ENCODE measurements at regions not wholly inside any gene's neighbourhood (a gene's known extent, or its start where the extent isn't known, plus 50 kb on each side); places are given as distances from the start of the nearest gene placed in this dataset.
A peak's percentile ranks its signal among the peaks of the same experiment; 100 is the strongest.
"Not testable (repeated sequence)": the region's sequence is repeated elsewhere in the genome, so short reads cannot be mapped to it uniquely, and the experiment has no call there.

DNA sequence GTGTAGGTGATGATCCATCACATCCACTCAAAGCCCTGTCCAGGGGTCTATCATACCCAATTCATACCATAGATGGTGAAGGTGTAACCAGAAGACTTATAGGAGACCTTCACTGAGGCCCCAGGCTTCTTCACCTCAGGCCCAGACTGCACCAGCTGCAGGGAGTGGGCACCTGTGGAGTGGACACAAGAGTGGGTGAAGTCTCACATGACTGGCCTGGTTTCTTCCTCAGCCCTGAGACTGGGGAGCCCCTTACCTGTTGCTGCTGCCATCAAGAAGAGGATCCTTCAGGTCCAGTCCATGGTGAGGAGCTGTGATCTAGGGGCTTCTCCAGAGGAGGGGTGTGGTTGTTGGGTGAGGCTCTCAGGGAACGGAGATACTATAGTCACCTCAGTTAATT lies 851.0 kb downstream of the TMEM121 start:
- no peak overlapping the region for H3K4me3 Mint-ChIP-seq (ENCODE audit: unreplicated experiment)

DNA sequence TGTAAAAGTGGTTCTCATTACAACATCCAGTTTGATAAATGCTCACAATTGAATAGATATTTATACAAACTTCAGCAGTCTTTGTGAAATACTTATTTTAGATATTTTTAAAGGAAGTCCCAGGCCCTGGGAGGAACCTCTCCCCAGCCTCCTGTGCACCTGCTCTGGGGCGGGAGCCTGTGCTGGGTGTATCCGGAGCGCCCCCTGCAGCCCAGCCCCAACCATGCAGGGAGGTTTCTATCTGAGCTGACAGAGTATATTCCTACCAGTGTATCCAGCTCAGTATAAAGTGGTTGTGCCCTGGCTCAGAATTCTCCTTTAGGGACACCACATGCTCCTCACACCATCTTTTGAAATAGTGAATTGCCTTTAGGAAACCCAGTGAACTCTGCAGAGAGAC lies 851.8 kb downstream of the TMEM121 start:
- TF ChIP-seq, protein P1, sequence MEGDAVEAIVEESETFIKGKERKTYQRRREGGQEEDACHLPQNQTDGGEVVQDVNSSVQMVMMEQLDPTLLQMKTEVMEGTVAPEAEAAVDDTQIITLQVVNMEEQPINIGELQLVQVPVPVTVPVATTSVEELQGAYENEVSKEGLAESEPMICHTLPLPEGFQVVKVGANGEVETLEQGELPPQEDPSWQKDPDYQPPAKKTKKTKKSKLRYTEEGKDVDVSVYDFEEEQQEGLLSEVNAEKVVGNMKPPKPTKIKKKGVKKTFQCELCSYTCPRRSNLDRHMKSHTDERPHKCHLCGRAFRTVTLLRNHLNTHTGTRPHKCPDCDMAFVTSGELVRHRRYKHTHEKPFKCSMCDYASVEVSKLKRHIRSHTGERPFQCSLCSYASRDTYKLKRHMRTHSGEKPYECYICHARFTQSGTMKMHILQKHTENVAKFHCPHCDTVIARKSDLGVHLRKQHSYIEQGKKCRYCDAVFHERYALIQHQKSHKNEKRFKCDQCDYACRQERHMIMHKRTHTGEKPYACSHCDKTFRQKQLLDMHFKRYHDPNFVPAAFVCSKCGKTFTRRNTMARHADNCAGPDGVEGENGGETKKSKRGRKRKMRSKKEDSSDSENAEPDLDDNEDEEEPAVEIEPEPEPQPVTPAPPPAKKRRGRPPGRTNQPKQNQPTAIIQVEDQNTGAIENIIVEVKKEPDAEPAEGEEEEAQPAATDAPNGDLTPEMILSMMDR (IDR thresholded peaks at IDR 0.05) = no peak
- H3K4me3 Mint-ChIP-seq (ENCODE audit: unreplicated experiment) = no peak overlapping the region
- H3K9me3 Mint-ChIP-seq (ENCODE audit: unreplicated experiment) = peaks cover 48% of the 10 kb centered on the region
- peak; percentile 67 for DNase-seq (ENCODE audit: extremely low spot score, unreplicated experiment)
- H3K4me1 Mint-ChIP-seq (ENCODE audit: unreplicated experiment) = no peaks in the 10 kb centered on the region
- no peaks in the 10 kb centered on the region for H3K36me3 Mint-ChIP-seq (ENCODE audit: unreplicated experiment)
- no peaks in the 10 kb centered on the region for H3K27me3 Mint-ChIP-seq (ENCODE audit: unreplicated experiment)
- H3K27ac Mint-ChIP-seq (ENCODE audit: unreplicated experiment) = no peak overlapping the region

More for the DNA sequence above, 851.0 kb downstream of the TMEM121 start:
- TF ChIP-seq, protein P1 (IDR thresholded peaks at IDR 0.05) = no peak
- no peaks in the 10 kb centered on the region for H3K36me3 Mint-ChIP-seq (ENCODE audit: unreplicated experiment)
- H3K27me3 Mint-ChIP-seq (ENCODE audit: unreplicated experiment) = no peaks in the 10 kb centered on the region
- peak; percentile 63 for DNase-seq (ENCODE audit: extremely low spot score, unreplicated experiment)
- H3K4me1 Mint-ChIP-seq (ENCODE audit: unreplicated experiment) = no peaks in the 10 kb centered on the region
- peaks cover 49% of the 10 kb centered on the region for H3K9me3 Mint-ChIP-seq (ENCODE audit: unreplicated experiment)
- H3K27ac Mint-ChIP-seq (ENCODE audit: unreplicated experiment) = no peak overlapping the region

DNA sequence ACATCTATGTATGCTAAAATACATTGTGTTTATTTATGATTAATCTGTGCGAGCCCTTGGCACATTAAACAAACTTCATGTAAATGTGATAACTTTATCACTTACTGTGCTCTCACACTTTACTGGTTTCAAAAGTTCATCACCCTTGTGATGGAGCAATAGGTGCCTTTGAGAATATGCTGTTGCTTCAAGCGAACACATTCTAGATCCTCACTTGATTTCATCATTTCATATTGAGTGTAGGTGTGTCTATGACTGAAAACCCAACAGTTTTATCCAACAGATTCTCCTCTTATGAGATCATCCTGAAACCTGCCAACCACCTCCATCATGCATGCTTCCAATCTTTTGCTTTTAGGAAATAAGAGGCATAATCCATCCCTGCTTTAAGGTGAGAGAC lies 854.4 kb downstream of the TMEM121 start:
- peaks cover 53% of the 10 kb centered on the region for H3K9me3 Mint-ChIP-seq (ENCODE audit: unreplicated experiment)
- TF ChIP-seq, protein P1 (IDR thresholded peaks at IDR 0.05) = no peak
- no peaks in the 10 kb centered on the region for H3K27me3 Mint-ChIP-seq (ENCODE audit: unreplicated experiment)

DNA sequence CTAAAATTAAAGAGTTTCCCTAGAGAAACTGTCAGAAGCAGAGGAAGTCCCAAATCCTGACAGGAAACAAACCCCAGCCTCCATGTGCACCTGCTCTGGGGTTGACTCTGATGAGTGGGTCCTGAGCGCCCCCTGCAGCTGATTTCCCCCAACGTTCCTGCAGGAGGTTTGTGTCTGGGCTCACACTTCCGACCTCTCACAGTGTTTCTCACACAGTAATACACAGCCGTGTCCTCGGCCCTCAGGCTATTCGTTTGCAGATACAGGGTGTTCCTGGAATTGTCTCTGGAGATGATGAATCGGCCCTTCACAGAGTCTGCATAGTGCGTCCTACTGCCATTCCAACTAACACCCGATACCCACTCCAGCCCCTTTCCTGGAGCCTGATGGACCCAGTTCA lies 862.8 kb downstream of the TMEM121 start:
- peaks cover 68% of the 10 kb centered on the region for H3K9me3 Mint-ChIP-seq (ENCODE audit: unreplicated experiment)
- not testable (repeated sequence) for H3K36me3 Mint-ChIP-seq (ENCODE audit: unreplicated experiment); H3K4me3 Mint-ChIP-seq (ENCODE audit: unreplicated experiment); H3K27ac Mint-ChIP-seq (ENCODE audit: unreplicated experiment); H3K4me1 Mint-ChIP-seq (ENCODE audit: unreplicated experiment); H3K27me3 Mint-ChIP-seq (ENCODE audit: unreplicated experiment)
- DNase-seq (ENCODE audit: extremely low spot score, unreplicated experiment) = peak; percentile 54

More for the DNA sequence above, 854.4 kb downstream of the TMEM121 start:
- no peak overlapping the region for H3K4me3 Mint-ChIP-seq (ENCODE audit: unreplicated experiment)
- peak; percentile 7 for DNase-seq (ENCODE audit: extremely low spot score, unreplicated experiment)
- no peak overlapping the region for H3K27ac Mint-ChIP-seq (ENCODE audit: unreplicated experiment)
- H3K4me1 Mint-ChIP-seq (ENCODE audit: unreplicated experiment) = no peaks in the 10 kb centered on the region
- no peaks in the 10 kb centered on the region for H3K36me3 Mint-ChIP-seq (ENCODE audit: unreplicated experiment)

DNA sequence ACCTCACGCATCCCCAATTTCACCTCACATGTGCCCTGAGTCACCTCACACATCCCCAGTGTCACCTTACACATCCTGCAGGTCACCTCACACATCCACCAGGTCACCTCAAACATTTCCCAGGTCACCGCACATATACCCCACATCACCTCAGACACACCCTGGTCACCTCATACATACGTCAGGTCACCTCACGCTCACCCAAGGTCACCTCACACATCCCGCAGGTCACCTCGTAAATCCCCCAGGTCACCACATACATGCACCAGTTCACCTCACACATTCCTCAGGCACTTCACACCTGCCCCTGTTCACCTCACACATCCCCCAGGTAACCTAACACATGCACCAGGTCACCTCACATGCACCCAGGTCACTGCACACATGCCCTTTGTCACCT lies 864.0 kb downstream of the TMEM121 start:
- peaks cover 70% of the 10 kb centered on the region for H3K9me3 Mint-ChIP-seq (ENCODE audit: unreplicated experiment)

More for the DNA sequence above, 864.0 kb downstream of the TMEM121 start:
- Mint-ChIP-seq H3K4me3 (ENCODE audit: unreplicated experiment) (no peak overlapping the region), H3K4me1 (ENCODE audit: unreplicated experiment) (no peaks in the 10 kb centered on the region), H3K27ac (ENCODE audit: unreplicated experiment) (no peak overlapping the region), H3K27me3 (ENCODE audit: unreplicated experiment) (no peaks in the 10 kb centered on the region), H3K36me3 (ENCODE audit: unreplicated experiment) (no peaks in the 10 kb centered on the region)
- peak; percentile 67 for DNase-seq (ENCODE audit: extremely low spot score, unreplicated experiment)
- TF ChIP-seq, protein P1 (IDR thresholded peaks at IDR 0.05) = no peak

All from osteocyte (in vitro differentiated cells).